T follicular helper cell (primary cell): ENCODE measurements at regions not wholly inside any gene's neighbourhood (a gene's known extent, or its start where the extent isn't known, plus 50 kb on each side); places are given as distances from the start of the nearest gene placed in this dataset.
"Not testable (repeated sequence)": the region's sequence is repeated elsewhere in the genome, so short reads cannot be mapped to it uniquely, and the experiment has no call there.

Source experiments
- DNase-seq: peaks from one replicate; pipeline ENCODE4 v3.0.0-alpha.2; 2020; ENCODE audit warnings: low read depth

DNA sequence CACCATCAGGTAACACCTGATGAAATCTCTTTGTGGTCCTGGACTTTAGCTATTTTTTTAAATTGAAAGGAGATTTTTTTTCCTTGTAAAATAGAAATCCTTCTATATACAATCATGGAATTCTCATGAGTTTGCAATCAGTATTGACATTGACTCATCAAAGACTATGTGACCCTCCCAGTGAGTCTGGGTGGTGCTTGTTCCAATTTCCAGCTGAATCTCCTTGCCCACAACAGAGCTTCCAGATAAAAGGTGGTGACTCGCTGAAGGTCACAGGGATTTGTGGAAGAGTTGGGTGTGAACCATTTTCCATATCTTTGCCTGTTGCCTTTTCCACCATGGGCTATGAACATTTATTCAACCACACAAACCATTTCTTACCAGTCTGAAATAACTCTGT, 486.6 kb downstream of the AJAP1 start:
- no peak for DNase-seq

DNA sequence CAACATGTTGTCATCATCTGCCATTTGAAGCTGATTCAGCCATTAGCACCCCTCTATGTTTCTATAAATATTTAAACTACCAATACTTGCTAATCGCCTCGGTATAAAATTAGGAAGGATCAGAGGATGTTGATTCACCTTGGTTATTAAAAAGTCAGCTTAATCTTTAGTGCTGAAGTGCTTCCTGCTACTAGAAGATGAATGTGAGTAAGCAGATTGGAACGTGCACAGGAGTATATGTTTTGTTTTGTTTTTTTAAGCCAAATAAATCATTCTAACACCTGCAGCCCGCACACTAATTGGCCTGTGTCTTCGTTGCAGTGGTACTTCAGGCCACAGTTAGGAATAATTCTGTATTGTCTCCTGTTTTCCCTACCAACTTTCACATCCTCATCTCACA, 485.7 kb downstream of the AJAP1 start:
- DNase-seq: no peak

DNA sequence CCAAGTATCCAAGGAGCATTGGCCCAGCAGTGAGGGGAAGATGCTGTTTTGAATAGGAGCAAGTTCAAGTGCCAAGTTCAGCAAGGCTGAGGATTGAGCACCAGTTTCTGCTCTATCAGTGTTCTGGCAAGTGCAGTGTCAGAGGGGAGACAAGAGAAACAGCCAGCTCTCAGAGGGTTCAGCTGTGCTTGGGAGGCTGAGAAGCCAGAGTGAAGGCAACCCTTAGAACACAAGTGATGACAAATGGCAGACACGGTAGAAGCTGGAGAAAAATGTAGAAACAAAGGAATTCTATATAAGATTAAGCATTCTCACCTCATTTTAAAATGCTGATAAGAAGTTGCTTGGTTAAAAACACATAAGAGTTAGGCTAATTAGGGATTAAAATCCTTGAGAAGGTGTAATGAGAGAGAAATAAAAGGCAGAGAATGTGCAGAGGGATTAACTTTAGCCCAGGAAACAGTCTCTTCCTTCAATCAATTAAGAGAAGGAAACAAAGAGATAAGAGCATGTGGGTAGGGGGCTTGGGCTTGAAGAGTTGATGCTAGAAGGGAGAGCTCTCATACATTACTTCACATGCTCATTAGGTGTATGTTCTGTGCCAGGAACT, 475.4 kb downstream of the AJAP1 start:
- no peak for DNase-seq

DNA sequence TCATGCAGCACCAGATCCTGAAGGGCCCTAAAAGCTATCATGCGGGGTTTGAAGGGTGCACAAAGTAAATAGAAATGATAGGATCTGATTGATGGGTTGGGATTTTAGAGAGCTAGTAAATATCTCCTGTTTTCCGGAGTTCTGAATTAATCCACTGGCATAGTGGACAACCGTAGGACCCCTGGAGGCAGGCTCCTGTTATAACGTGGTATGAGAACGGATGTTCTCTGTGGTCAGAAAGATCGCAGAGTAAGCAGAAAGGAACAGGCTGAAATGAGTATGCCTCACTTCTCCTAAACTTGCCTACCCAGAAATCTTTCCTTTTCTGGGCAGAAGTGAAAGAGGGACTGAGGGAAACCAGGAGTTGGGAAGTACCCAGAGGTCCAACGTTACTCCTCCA, 470.8 kb downstream of the AJAP1 start:
- DNase-seq: no peak

DNA sequence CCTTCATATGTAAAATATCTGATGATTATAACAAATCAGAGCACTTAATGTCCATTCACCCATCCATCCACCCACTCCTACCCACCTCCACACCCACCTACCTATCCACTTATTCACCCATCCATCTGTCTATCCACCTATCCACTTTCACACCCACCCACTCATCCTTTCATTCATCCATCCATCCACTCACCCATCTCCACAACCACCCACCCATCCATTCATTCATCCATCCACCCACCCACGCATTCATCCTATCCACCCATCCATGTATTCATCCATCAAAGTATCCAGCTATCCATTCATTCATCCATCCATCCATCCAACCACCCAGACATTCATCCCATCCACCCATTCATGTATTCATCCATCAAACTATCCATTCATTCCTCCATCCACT, 466.1 kb downstream of the AJAP1 start:
- DNase-seq: no peak

DNA sequence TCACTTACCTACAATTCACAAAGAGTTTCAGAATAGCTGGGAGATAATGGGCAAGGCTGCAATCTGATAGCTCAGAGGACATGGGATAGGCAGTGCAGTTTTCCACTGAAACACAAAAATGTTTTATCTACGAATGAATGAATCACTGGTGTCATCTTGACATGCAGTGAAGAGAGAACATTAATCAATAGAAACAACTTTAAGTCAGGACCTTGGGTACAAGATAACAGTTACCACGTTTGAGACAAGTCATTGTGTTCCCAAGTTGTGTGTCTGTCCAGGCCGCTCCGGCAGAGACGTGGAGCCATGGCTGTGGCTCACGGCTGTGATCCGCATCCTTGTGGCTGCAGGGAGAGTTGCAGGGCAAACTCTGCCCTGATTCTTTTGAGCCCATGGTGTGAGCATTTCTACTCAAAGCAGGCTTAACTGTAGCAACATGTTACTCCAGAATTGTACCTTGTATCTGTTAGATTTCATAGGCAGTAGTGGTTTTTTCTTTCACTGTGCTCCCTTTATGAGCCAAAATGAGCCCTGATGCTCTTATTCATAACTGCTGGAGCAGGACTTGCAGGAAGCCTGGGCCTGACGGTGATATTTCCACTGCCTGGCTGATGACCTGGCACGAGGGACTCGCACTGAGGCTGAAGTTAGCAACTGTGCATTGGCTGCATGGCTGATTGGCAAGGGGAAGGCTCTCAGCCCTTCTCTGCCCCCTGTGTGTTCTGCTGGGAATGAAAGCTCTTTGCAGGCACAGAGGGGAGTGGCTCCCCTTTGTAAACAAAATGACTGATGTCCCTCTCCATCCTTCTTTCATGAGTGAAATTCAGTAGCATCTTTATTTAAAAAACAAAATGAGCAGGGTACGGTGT, 465.2 kb downstream of the AJAP1 start:
- DNase-seq: no peak

DNA sequence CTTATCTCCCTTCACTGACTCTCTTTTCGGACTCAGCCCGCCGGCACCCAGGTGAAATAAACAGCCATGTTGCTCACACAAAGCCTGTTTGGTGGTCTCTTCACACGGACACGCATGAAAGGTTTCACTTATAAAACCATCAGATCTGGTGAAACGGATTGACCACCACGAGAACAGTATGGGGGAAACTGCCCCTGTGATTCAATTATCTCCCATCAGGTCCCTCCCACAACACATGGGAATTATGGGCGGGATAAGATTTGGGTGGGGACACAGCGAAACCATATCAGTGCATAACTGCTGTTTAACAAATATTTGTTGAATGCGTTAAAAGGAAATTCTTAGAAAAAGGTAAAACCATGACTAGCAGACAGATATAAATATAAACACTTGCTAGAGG, 464.4 kb downstream of the AJAP1 start:
- not testable (repeated sequence) for DNase-seq

DNA sequence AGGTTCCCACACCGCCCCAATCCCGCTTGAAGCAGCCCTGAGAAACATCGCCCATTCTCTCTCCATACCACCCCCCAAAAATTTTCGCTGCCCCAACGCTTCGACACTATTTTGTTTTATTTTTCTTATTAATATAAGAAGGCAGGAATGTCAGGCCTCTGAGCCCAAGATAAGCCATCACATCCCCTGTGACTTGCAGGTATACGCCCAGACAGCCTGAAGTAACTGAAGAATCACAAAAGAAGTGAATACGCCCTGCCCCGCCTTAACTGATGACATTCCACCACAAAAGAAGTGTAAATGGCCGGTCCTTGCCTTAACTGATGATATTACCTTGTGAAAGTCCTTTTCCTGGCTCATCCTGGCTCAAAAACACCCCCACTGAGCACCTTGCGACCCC, 463.9 kb downstream of the AJAP1 start:
- not testable (repeated sequence) for DNase-seq

DNA sequence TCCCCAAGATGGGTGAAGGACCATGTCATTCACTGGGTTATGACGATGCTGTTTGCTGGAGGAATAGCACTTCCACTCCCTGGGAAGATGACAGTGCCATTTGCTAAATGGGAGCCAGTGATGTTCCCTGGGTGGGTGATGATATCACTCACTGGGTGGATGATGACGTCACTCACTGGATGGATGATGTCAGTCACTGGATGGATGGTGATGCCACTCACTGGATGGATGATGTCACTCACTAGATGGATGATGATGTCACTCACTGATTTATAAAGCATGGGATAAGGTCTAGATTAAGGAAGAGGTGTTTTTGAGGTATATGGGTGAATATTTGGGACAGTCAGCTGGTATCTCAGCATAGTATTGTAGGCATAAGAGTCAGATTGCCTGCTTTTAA, 457.2 kb downstream of the AJAP1 start:
- DNase-seq: no peak

DNA sequence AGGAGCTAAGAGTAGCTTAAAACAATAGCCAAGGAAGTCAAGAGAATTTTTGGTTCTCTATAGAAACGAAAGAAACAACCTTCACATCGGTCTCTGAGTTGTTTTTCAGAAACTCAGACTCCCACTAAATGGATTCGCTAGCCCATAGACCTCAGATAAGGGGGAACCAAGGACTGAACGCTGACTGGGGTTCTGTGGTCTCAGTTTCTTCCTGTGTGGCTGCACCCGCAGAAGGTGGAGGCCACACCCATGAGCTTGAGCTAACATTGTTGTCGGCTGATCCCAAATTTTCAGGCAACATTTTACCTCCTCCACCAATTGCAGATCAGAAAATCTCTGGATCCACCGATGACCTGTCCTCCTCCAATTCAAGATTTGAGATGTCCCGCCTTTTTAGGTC, 456.1 kb downstream of the AJAP1 start:
- DNase-seq: no peak

DNA sequence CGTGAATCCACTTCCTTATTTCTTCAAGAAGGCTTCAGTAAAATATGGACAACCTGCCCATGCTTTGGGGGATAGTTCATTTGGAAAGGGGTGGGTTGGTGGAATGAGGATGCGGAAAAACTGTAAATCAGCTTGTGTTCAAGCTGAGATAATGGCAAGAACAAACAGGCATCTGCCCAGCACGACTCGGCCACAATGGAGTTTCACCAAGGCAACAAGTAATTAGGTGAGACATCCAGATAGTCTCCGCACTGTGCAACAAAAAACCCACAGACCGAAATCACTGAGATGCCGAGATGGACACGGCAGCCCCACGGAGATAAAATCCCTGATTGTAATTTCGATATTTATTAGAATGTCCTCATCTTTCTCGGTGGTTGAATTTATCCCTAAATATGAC, 455.2 kb downstream of the AJAP1 start:
- no peak for DNase-seq

DNA sequence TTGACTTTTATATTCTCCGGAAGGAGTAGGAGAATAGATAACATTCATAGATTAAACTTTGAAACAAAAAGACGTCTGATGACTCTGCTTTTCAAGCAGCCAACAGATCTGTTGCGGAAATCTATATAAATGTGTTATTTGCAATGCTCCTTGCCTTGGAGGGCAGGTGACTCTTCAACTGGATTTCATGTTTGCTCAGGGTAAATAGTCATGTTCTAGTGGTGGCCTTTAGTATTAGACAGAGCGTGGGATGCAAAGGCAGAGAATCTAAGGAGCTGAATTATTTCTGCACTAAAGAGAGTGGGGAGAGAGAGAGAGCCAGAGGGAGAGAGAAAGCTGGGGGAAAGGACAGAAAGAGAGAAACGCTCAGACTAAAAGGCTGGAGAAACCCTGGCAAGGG, 454.3 kb downstream of the AJAP1 start:
- DNase-seq: no peak

DNA sequence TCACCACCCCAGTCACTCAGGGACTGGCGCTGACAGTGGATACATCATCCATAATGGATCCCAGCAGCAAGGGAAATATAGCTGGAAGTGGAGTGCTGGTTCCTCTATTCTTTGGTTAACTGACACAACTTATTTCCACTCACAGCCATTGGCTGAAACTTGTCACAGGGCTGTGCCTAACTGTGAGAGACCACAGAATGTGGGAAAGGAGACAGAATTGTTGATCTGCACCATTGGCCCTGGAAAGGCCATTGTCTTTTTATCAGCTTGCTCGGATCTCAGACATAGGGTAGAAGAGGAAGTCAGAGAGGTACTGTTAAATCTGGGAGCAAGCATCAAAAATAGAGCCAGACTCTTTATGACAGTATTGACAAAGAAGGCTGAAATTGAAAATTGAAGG, 451.3 kb downstream of the AJAP1 start:
- no peak for DNase-seq

DNA sequence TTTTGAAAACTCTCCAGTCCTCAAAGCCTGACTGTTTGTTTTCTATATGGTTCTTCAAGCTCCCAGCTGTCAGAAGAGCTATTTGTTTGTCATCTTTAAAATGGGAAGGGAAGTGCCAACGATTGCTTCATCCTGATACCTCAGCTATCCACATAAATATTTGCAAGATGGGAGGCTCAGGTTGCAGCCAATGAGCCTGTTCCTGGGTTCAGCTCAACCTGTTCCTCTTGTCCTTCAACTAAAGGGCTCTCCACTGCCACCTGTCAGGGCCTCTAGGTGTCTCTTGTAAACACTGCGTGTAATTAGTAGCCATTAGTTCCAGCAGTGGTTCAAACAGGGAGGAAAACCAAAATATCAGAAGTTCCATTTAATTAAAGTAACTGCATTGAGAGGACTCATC, 445.1 kb downstream of the AJAP1 start:
- DNase-seq: no peak

DNA sequence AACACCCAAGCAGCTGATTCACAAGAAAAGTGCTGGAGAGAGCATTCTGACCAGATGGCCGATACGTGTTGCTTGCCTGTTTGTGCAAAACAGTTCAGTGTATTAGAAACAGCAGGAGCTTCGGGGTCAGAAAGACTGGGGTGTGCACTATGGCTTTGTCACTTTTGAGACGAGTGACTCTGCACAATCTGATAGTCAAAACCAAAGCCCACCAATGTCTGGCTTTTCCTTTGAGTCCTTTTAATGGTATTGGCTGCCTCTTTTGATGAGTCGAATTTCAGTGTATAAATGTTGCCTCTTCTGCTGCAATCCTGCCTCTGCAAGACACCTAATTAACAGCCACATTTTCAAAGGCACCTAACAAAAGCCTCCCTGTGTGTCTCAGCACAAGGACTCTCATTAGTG, 444.6 kb downstream of the AJAP1 start:
- no peak for DNase-seq

DNA sequence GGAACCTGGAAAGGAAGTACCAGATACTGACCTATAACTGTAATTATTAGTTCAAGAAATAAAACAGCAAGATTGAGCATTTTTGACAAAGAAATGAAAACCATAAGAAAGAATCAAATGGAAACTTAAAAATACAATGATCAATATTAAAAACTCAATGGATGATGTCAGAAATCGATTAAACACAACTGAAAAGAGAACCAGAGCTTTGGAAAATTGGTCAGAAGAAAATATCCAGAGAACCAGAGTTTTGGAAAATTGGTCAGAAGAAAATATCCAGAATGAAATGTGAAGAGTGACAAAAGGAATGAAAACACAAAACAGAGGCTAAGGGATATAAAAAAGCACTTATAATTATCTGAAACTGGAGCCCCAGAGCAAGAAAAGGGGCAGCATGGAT, 438.6 kb downstream of the AJAP1 start:
- no peak for DNase-seq

DNA sequence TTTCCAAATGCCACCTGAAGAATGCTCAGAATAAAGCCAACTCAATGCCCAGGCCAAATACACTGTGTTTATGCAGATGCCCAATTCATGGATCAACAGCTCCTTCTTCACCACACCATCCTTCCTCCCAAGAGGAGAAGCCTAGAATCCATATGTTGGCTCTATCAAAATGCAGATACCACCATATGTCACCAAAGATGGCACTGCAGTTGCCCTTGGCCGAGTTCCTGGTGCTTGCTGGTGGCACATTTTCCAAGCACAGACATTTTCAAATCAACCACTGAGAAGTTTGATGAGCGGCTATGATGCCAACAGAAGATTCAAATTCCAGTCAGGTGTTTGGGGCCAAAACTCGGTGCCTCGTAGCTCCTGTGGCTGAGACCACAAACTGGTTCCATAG, 430.3 kb downstream of the AJAP1 start:
- no peak for DNase-seq

DNA sequence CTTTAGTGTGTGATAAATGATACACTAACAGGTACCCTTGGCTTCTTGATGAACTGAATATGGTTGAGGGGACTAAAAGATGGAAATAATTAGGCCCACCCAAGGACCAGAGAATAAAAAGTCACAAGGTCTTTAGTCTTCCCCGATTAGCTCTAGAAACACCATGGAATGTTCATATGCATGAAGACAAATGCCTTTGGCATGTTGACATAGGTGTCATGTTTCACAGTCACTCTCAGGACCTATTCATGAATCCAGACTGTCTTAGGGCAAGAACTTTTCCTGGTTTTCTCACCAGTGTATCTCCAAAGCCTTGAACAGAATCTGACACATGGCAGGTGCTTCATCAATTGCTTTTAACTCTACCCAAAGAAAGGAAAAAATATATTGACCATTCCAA, 412.8 kb downstream of the AJAP1 start:
- DNase-seq: no peak

DNA sequence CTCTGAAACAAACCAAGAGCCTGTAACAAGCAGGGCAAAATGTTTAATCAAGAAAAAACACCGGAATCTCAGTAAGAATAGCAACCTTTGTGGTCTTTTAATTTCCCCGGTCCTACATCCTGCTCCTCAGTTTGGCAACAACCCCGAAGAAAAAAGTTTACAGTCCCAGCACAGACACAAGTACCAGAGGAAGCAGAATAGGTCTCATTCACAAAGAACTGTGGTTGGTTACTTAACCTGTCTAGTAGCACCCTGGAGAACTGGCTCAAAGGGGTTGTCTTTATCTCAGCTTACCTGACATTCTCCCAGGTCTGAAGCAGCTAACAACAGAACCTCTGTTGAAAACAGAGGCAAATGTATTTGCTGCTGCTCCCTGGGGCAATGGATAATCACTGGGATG, 399.3 kb downstream of the AJAP1 start:
- DNase-seq: no peak

DNA sequence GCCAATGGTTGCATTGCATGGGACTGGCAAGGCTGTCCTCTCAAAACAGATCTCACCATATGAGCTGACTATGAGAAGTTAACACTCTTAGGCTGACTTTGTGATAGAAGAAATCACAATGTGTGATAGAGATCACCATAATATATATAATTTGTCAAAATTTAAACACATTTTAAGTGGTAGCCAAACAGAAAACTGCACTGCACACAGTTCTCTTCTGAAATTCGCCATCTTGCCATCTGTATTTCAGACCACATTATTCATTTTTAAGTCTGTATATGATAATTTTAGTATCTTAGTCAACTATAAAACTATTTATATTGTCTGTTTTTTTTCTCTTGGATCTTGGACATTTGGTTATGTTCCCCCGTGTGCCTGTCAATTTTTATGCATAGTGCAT, 374.7 kb downstream of the AJAP1 start:
- DNase-seq: no peak

DNA sequence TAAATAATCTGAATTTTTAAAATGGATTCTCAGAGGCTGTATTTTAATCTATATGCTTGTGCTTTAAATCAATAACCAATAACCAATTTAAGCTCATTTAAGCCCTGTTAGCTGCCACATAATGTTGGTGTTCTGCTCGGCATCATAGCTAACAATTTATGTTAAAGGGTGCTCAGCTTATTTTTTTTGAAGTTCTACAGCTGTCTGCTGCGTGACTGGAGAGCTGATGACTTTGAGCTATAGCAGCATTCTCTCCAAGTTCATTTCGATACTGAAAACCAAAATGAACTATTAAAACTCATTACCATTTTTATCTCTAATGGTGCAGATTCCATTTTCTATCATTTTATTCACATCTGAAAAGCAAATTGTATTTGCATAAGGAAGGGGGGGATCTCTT, 357.8 kb downstream of the AJAP1 start:
- no peak for DNase-seq

DNA sequence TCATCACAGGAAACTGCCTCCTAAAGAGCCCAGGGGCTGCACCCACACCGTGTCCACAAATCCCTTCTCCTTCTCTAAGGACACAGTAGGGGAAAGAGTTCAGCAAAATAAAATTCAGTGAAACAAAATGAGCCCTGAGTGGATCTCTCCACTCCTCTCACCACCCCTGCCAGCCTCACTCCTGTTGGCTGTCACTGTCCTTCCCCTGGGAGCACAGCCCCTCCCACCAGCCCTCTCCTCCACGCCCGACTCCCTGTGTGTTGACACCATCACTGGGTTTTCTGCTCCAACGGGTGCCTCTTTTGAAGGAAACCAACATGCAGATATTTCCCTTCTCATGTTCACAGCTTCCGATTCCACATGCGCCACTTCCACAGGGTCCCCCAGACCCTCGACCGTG, 356.2 kb downstream of the AJAP1 start:
- DNase-seq: no peak

DNA sequence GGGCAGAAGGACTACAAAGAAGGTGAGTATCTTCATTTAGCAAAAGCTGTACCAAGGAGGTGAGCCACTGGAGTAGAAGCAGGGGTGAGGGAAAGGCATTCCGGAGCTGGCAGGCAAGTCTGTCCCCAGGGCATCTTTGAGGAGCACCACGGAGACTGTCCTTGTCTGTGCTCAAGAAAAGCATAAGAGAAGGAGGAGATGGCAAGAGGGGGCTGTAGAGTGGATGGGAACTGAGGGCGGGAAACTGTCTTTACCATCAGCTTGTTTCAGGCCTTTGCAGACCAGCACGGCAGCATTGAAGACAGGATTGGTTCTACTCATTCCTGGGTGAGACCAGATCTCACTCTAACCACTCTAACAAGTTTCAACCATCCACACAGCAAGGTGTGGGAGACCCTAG, 355.8 kb downstream of the AJAP1 start:
- no peak for DNase-seq
